H9 (cell line): ENCODE measurements at regions not wholly inside any gene's neighbourhood (a gene's known extent, or its start where the extent isn't known, plus 50 kb on each side); places are given as distances from the start of the nearest gene placed in this dataset.

Experiments used
- DNase-seq: peaks from one replicate; pipeline ENCODE4 v3.0.0-alpha.2; 2017
- H2AFZ ChIP-seq: one replicate; pipeline ENCODE4 v1.6.1; 2013; ENCODE audit warnings: mild to moderate bottlenecking, low read length, control low read depth, moderate library complexity
- H2AK5ac ChIP-seq: 2 replicates; pipeline ENCODE4 v1.6.1; 2013; ENCODE audit warnings: low read length, control low read depth, mixed read lengths; ENCODE audit not compliant: insufficient read length
- H2BK120ac ChIP-seq: one replicate; pipeline ENCODE4 v1.6.1; 2013; ENCODE audit warnings: low read depth, mild to moderate bottlenecking, low read length, control low read depth, inconsistent platforms; ENCODE audit not compliant: poor library complexity, severe bottlenecking
- H2BK12ac ChIP-seq: 2 replicates; pipeline ENCODE4 v1.6.1; 2013; ENCODE audit warnings: low read length, control low read depth, mixed read lengths, low read depth; ENCODE audit not compliant: insufficient read length
- H2BK15ac ChIP-seq: 2 replicates; pipeline ENCODE4 v1.6.1; 2013; ENCODE audit warnings: low read depth, low read length, control low read depth
- H2BK20ac ChIP-seq: one replicate; pipeline ENCODE4 v1.6.1; 2013; ENCODE audit warnings: low read depth, mild to moderate bottlenecking, low read length, control low read depth, inconsistent platforms; ENCODE audit not compliant: poor library complexity, severe bottlenecking
- H2BK5ac ChIP-seq: 2 replicates; pipeline ENCODE4 v1.6.1; 2013; ENCODE audit warnings: low read length, control low read depth, mixed read lengths; ENCODE audit not compliant: insufficient read length
- H3K14ac ChIP-seq: 2 replicates; pipeline ENCODE4 v1.6.1; 2013; ENCODE audit warnings: low read length, control low read depth; ENCODE audit not compliant: insufficient read depth
- H3K18ac ChIP-seq: 2 replicates; pipeline ENCODE4 v1.6.1; 2013; ENCODE audit warnings: low read depth, mild to moderate bottlenecking, mixed read lengths, low read length, control low read depth; ENCODE audit not compliant: insufficient read length
- H3K23ac ChIP-seq: 2 replicates; pipeline ENCODE4 v1.6.1; 2013; ENCODE audit warnings: low read length, control low read depth, mixed read lengths, low read depth; ENCODE audit not compliant: insufficient read length
- H3K23me2 ChIP-seq: 2 replicates; pipeline ENCODE4 v1.6.1; 2013; ENCODE audit warnings: low read depth, mild to moderate bottlenecking, mixed read lengths, low read length, control low read depth; ENCODE audit not compliant: insufficient read length, poor library complexity, severe bottlenecking
- H3K27ac ChIP-seq: 2 replicates; pipeline ENCODE4 v1.5.1; 2013; ENCODE audit warnings: low read length, control low read depth, mixed read lengths, low read depth; ENCODE audit not compliant: insufficient read length
- H3K27me3 ChIP-seq: 2 replicates; pipeline ENCODE4 v1.6.1; 2013; ENCODE audit warnings: low read length, control low read depth, inconsistent platforms; ENCODE audit not compliant: insufficient read depth
- H3K4ac ChIP-seq: 2 replicates; pipeline ENCODE4 v1.6.1; 2013; ENCODE audit warnings: low read depth, mild to moderate bottlenecking, control low read depth, inconsistent platforms, low read length, moderate library complexity
- H3K4me1 ChIP-seq: 2 replicates; pipeline ENCODE4 v1.6.1; 2013; ENCODE audit warnings: low read length, control low read depth, inconsistent platforms; ENCODE audit not compliant: insufficient read depth
- H3K4me2 ChIP-seq: 2 replicates; pipeline ENCODE4 v1.6.1; 2013; ENCODE audit warnings: low read length, control low read depth, mixed read lengths; ENCODE audit not compliant: insufficient read length, insufficient read depth
- H3K56ac ChIP-seq: 2 replicates; pipeline ENCODE4 v1.6.1; 2013; ENCODE audit warnings: low read depth, mild to moderate bottlenecking, mixed read lengths, low read length, control low read depth; ENCODE audit not compliant: insufficient read length
- H3K79me1 ChIP-seq: 2 replicates; pipeline ENCODE4 v1.6.1; 2013; ENCODE audit warnings: low read depth, mild to moderate bottlenecking, moderate library complexity, low read length, control low read depth, inconsistent platforms; ENCODE audit not compliant: insufficient read depth, poor library complexity, severe bottlenecking
- H3K79me2 ChIP-seq: 2 replicates; pipeline ENCODE4 v1.6.1; 2013; ENCODE audit warnings: low read length, control low read depth, inconsistent platforms; ENCODE audit not compliant: insufficient read depth
- H3K9ac ChIP-seq: 2 replicates; pipeline ENCODE4 v1.6.1; 2013; ENCODE audit warnings: low read length, control low read depth, mixed read lengths; ENCODE audit not compliant: insufficient read length; ENCODE audit errors: extremely low read depth
- H3K9me3 ChIP-seq: one replicate; pipeline ENCODE4 v1.6.1; 2013; ENCODE audit warnings: low read depth, low read length, inconsistent platforms; ENCODE audit not compliant: control insufficient read depth
- H3T11ph ChIP-seq: one replicate; pipeline ENCODE4 v1.6.1; 2013; ENCODE audit warnings: mild to moderate bottlenecking, low read length, control low read depth, inconsistent platforms
- H4K20me1 ChIP-seq: one replicate; pipeline ENCODE4 v1.6.1; 2013; ENCODE audit not compliant: control insufficient read depth, insufficient read length, insufficient read depth
- H4K5ac ChIP-seq: 2 replicates; pipeline ENCODE4 v1.6.1; 2013; ENCODE audit warnings: low read depth, mild to moderate bottlenecking, mixed read lengths, low read length, control low read depth; ENCODE audit not compliant: insufficient read length
- H4K8ac ChIP-seq: replicated peaks from 2 replicates; pipeline ENCODE4 v1.6.1; 2013; ENCODE audit warnings: low read length, control low read depth, mixed read lengths, low read depth; ENCODE audit not compliant: insufficient read length
- H4K91ac ChIP-seq: 2 replicates; pipeline ENCODE4 v1.6.1; 2013; ENCODE audit warnings: low read depth, mild to moderate bottlenecking, moderate library complexity, mixed read lengths, low read length, control low read depth; ENCODE audit not compliant: insufficient read length
- H3K27ac Mint-ChIP-seq, 3 experiments: 2 replicates in 2 of 3; 3 replicates in 1 of 3; pipeline ENCODE4 v1.8.0; 2020 to 2021; ENCODE audit warnings: mixed read lengths in 3 of 3, mild to moderate bottlenecking in 1 of 3, moderate library complexity in 1 of 3
- H3K27me3 Mint-ChIP-seq: 2 replicates; pipeline ENCODE4 v1.8.0; 2021; ENCODE audit warnings: low read depth, mild to moderate bottlenecking, moderate library complexity, mixed read lengths
- H3K36me3 Mint-ChIP-seq, 3 experiments: 2 replicates in 2 of 3; 3 replicates in 1 of 3; pipeline ENCODE4 v1.8.0; 2020 to 2021; ENCODE audit warnings: low read depth in 3 of 3, mixed read lengths in 3 of 3; ENCODE audit not compliant: insufficient read depth in 1 of 3
- H3K4me1 Mint-ChIP-seq, 2 experiments: 2 replicates each; pipeline ENCODE4 v1.8.0; 2020; ENCODE audit warnings: mixed read lengths in 2 of 2
- H3K4me3 Mint-ChIP-seq, 2 experiments: 2 replicates in 1 of 2; 3 replicates in 1 of 2; pipeline ENCODE4 v1.8.0; 2020 to 2021; ENCODE audit warnings: mild to moderate bottlenecking in 2 of 2, mixed read lengths in 2 of 2, moderate library complexity in 1 of 2
- H3K9me3 Mint-ChIP-seq, 2 experiments: 2 replicates in 1 of 2; 3 replicates in 1 of 2; pipeline ENCODE4 v1.8.0; 2020; ENCODE audit warnings: mild to moderate bottlenecking in 2 of 2, mixed read lengths in 2 of 2, moderate library complexity in 1 of 2
- CTCF ChIP-seq: fragments of 200-600 bp; sonication (generic); conservative IDR thresholded peaks from 3 replicates; pipeline ENCODE4 v1.8.0; 2021; ENCODE audit warnings: antibody characterized with exemption, mild to moderate bottlenecking

GRCh38 chr7:46150721-46151120 lies 229.6 kb upstream of the IGFBP3 start:
- H2BK20ac ChIP-seq: no peak overlapping the region
- H3K4ac ChIP-seq: no peak overlapping the region
- H3K27ac Mint-ChIP-seq: no peak overlapping the region
- H3K27me3 ChIP-seq: no peaks in the 10 kb centered on the region
- TF ChIP-seq CTCF: no peak
- H4K20me1 ChIP-seq: no peaks in the 10 kb centered on the region
- H3K79me2 ChIP-seq: no peaks in the 10 kb centered on the region
- no peak overlapping the region for H2BK5ac ChIP-seq
- no peaks in the 10 kb centered on the region; a peak in 2 of 7 replicates for H3K36me3 Mint-ChIP-seq
- H3K9ac ChIP-seq: no peak overlapping the region
- H2BK120ac ChIP-seq: no peak overlapping the region
- no peak overlapping the region for H2AK5ac ChIP-seq
- H3K4me1 ChIP-seq: no peaks in the 10 kb centered on the region; the same call in 1 of the 2 replicates
- no peak overlapping the region for H4K5ac ChIP-seq
- no peak for DNase-seq
- no peaks in the 10 kb centered on the region for H3K27me3 Mint-ChIP-seq
- H3K14ac ChIP-seq: no peak overlapping the region
- H2BK15ac ChIP-seq: no peak overlapping the region
- H3K23me2 ChIP-seq: no peaks in the 10 kb centered on the region
- no peak overlapping the region for H4K91ac ChIP-seq
- H3K9me3 Mint-ChIP-seq: no peaks in the 10 kb centered on the region
- H3K27ac ChIP-seq: no peak overlapping the region
- H3K23ac ChIP-seq: no peak overlapping the region
- H3K4me2 ChIP-seq: no peak overlapping the region
- H3K18ac ChIP-seq: no peak overlapping the region
- no peak overlapping the region for H2BK12ac ChIP-seq
- H3K9me3 ChIP-seq: no peaks in the 10 kb centered on the region
- no peak overlapping the region for H3T11ph ChIP-seq
- H4K8ac ChIP-seq: no peak overlapping the region
- H3K79me1 ChIP-seq: no peaks in the 10 kb centered on the region
- no peak overlapping the region for H3K4me3 Mint-ChIP-seq
- no peak overlapping the region for H2AFZ ChIP-seq
- no peak overlapping the region for H3K56ac ChIP-seq
- H3K4me1 Mint-ChIP-seq: peaks cover 13 to 17% of the 10 kb centered on the region in 2 experiments
